ENCODE measurements at regions not wholly inside any gene's neighbourhood (a gene's known extent, or its start where the extent isn't known, plus 50 kb on each side); places are given as distances from the start of the nearest gene placed in this dataset.

DNA sequence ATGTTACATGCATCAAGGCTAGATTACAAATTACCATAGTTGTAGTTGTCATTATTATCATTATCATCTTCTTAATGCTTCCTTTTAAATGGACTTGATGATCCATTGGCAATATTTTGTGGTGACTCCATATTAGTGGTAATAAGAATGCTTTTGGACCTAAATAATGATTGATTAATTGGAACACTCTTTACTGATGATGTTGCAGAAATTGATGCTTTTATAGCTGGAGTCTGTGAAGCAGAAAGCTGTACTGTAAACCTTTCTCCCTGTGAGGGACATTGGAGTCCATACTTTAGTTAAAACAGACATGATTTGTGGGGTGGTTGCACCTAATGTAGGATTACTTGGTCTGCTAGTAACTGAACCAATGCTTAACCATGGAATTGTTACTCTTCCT, 190.4 kb downstream of the ATXN7L3B start:
- TF ChIP-seq, protein P1, sequence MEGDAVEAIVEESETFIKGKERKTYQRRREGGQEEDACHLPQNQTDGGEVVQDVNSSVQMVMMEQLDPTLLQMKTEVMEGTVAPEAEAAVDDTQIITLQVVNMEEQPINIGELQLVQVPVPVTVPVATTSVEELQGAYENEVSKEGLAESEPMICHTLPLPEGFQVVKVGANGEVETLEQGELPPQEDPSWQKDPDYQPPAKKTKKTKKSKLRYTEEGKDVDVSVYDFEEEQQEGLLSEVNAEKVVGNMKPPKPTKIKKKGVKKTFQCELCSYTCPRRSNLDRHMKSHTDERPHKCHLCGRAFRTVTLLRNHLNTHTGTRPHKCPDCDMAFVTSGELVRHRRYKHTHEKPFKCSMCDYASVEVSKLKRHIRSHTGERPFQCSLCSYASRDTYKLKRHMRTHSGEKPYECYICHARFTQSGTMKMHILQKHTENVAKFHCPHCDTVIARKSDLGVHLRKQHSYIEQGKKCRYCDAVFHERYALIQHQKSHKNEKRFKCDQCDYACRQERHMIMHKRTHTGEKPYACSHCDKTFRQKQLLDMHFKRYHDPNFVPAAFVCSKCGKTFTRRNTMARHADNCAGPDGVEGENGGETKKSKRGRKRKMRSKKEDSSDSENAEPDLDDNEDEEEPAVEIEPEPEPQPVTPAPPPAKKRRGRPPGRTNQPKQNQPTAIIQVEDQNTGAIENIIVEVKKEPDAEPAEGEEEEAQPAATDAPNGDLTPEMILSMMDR (IDR thresholded peaks at IDR 0.05; ENCODE audit: low read depth, low read length): no peak
- no peak for DNase-seq (ENCODE audit: extremely low read depth, low read depth)

GRCh38 chr12:74732164-74732784, 194.6 kb downstream of the ATXN7L3B start:
- no peak for DNase-seq (ENCODE audit: extremely low read depth, low read depth)
- TF ChIP-seq, protein P1 (IDR thresholded peaks at IDR 0.05; ENCODE audit: low read depth, low read length): no peak

GRCh38 chr12:74732826-74733225, 195.2 kb downstream of the ATXN7L3B start:
- DNase-seq (ENCODE audit: extremely low read depth, low read depth): no peak
- TF ChIP-seq, protein P1 (IDR thresholded peaks at IDR 0.05; ENCODE audit: low read depth, low read length): no peak

- no peak for DNase-seq (ENCODE audit: extremely low read depth, low read depth)
- TF ChIP-seq, protein P1 (IDR thresholded peaks at IDR 0.05; ENCODE audit: low read depth, low read length): no peak
Measured at GRCh38 chr12:74741112-74741511, 203.5 kb downstream of the ATXN7L3B start.

- DNase-seq (ENCODE audit: extremely low read depth, low read depth): no peak
- TF ChIP-seq, protein P1 (IDR thresholded peaks at IDR 0.05; ENCODE audit: low read depth, low read length): no peak
Measured at GRCh38 chr12:74747305-74747704, 209.7 kb downstream of the ATXN7L3B start.

DNA sequence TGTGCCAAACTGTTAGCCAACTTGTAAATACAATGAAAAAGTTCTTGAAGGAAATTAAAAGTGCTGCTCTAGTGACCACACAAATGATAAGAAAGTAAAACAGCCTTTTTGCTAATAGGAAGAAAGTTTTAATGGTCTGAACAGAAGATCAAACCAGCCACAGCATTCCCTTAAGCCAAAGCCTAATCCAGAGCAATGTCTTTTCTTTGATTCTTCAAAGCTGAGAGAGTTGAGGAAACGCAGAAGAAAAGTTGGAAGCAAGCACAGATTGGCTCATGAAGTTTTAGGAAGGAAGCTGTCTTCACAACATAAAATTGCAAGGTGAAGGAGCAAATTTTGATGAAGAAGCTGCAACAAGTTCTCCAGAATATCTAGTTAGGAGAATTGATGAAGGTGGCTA, 213.8 kb downstream of the ATXN7L3B start:
- TF ChIP-seq, protein P1 (IDR thresholded peaks at IDR 0.05; ENCODE audit: low read depth, low read length): no peak
- DNase-seq (ENCODE audit: extremely low read depth, low read depth): no peak

DNA sequence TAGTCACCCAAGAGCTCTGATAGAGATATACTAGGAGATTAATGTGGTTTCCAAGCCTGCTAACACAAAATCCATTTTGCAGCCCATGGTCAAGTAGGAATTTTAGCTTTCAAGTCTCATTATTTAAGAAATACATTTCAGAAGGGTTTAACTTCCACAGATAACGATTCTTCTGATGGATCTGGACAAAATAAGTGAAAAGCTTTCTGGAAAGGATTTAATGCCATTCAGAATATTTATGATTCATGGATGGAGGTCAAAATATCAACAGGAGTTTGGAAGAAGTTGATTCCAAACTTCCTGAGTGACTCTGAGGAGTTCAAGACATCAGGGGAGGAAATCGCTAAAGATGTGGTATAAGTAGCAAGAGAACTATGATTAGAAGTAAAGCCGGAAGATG, 214.6 kb downstream of the ATXN7L3B start:
- no peak for DNase-seq (ENCODE audit: extremely low read depth, low read depth)
- TF ChIP-seq, protein P1 (IDR thresholded peaks at IDR 0.05; ENCODE audit: low read depth, low read length): no peak
